RWPE1 (cell line): ENCODE measurements at regions not wholly inside any gene's neighbourhood (a gene's known extent, or its start where the extent isn't known, plus 50 kb on each side); places are given as distances from the start of the nearest gene placed in this dataset.
A peak's percentile ranks its signal among the peaks of the same experiment; 100 is the strongest.

ENCODE experiments used
- CTCF ChIA-PET: fragments of 350-600 bp; sonication (Branson Sonifier 250); formaldehyde crosslinking; extraction: SDS; loops from one replicate; lab custom pipeline; 2021; lab: Yijun Ruan, JAX
- POLR2A ChIA-PET: fragments of 400-600 bp; formaldehyde crosslinking; extraction: SDS; loops from one replicate; lab custom pipeline; 2020; ENCODE audit warnings: antibody characterized with exemption; ENCODE audit not compliant: low non-redundant PET; lab: Yijun Ruan, JAX
- DNase-seq: peaks from one replicate; pipeline ENCODE4 v3.0.0; 2012; ENCODE audit warnings: low spot score
- H3K27ac ChIP-seq: fragments of 450-650 bp; 2 replicates; pipeline ENCODE4 v1.5.1; 2017
- CTCF ChIP-seq: fragments of 450-650 bp; conservative IDR thresholded peaks from 2 replicates; pipeline ENCODE4 v1.5.1; 2017; ENCODE audit warnings: low read depth, mild to moderate bottlenecking

DNA sequence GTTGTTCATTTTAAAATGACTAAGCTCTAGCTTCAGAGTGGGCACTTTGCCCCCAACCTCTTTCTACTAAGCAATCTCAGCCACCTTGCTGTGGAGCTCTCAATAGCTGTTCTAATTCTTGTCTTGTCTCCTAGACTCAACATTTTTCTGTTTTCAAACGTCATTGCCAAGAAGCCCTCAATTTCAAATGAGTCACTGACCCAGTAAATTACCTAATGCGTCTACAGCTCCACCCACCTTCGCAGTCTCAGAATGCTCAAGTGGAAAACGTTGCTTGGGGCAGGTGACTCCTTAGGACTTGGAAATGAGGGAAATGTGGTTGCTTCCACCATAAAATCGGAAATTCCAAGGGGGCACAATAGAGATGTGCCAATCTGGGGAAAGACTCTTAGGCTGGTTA, 59.0 kb downstream of the ING2 start:
- POLR2A ChIA-PET, result no interaction called here

DNA sequence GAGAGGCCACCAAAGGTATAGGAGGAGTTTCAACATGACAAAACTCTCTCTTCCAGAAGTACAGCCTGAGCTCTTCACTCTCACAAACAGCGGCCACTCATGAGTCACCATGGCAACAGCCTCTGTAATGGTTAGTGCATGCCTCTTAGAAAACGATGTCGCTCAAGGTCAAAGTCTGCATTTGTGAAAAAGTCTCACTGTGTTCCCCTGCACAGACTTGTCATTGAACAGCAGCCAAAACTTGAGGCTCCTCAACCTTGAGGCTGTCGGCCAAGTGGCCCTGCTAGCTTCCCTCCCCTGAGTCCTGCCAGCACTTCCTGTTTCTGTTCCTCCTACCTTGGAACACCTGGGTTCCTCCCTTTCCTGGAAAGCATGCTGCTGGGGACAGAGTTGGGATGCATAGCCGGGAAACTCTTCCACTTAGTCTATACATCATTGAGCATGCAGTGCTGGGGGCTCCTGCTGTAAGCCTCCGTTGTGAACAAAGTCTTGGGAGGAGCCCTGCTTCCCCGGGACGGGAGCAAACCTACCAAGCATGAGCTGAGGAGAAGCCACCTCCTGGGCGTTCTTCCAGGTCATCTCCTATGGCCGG, 66.6 kb downstream of the ING2 start:
- CTCF ChIA-PET, result no interaction called here
- peak; percentile 20 for DNase-seq
- no peak for TF ChIP-seq CTCF
- peak overlapping the region; percentile 63 for H3K27ac ChIP-seq
- POLR2A ChIA-PET, result no interaction called here

More for the DNA sequence above, 59.0 kb downstream of the ING2 start:
- no peak overlapping the region for H3K27ac ChIP-seq
- TF ChIP-seq CTCF, result no peak
- DNase-seq, result peak; percentile 66
- CTCF ChIA-PET, result no interaction called here

DNA sequence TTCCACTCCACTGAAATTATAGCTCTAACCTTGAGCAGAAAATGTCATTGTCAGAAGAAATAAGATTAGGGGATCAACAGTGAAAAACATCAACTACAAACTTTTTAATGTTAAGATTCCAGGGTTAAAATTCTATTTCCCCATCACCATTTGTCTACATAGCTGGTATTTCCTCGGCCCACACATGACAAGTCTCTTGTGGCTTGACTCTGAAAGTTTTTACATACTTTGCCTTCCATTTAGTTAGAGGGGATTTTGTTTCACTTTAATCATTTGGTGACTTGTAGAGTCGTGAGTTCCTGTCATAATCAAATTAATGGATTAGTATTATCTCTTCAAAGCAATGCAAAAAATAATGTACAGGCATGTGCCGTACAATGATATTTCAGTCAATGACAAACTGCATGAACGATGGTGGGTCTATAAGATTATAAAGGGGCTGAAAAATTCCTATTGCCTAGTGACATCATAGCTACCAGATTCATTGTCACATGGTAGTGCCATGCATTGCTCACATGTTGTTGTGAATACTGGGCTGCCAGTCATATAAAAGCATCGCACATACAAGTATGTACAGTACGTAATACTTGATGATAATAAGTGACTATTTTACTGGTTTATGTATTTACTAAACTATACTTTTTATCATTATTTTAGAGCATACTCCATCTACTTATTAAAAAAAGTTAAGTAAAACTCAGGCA, 72.0 kb downstream of the ING2 start:
- H3K27ac ChIP-seq, result no peak overlapping the region
- ChIA-PET POLR2A (no interaction called here), CTCF (no interaction called here)
- no peak for DNase-seq
- no peak for TF ChIP-seq CTCF

DNA sequence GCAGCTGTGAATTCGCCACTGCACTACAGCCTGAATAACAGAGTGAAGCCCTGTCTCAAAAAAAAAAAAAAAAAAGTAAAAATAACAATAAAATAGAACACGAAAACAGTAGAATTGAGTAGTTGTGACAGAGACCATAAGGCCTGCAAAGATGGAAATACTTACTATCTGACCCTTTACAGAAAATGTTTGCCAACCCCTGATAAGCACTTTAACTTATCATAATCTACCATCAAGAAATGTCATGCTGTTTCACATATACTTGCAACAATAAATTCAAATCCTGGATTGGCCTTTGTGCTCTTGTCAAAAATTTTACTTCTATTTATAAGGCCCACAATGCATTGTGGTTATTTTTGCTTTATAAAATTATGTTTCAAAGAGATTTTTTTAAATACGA, 75.5 kb downstream of the ING2 start:
- H3K27ac ChIP-seq, result no peak overlapping the region
- TF ChIP-seq CTCF, result no peak
- DNase-seq, result no peak
- CTCF ChIA-PET, result no interaction called here
- POLR2A ChIA-PET, result no interaction called here

- POLR2A ChIA-PET, result no interaction called here
- CTCF ChIA-PET, result no interaction called here
- H3K27ac ChIP-seq, result no peak overlapping the region
- DNase-seq, result no peak
- no peak for TF ChIP-seq CTCF
Observed at GRCh38 chr4:183580849-183581248, 76.0 kb downstream of the ING2 start.

- no peak for DNase-seq
- no peak overlapping the region for H3K27ac ChIP-seq
- CTCF ChIA-PET, result interaction anchor here (0.6 kb wide), 1 partner anchor 114 kb away, joined by 3 read pairs; no protein-coding TSS in a partner anchor
- no peak for TF ChIP-seq CTCF
- POLR2A ChIA-PET, result interaction anchor here (0.5 kb wide), 1 partner anchor 12 kb away, joined by 7 read pairs; no protein-coding TSS in a partner anchor
Observed at GRCh38 chr4:183586824-183587223, 72.2 kb downstream of the RWDD4 start.
